HG03432 (cell line): ENCODE measurements at regions not wholly inside any gene's neighbourhood (a gene's known extent, or its start where the extent isn't known, plus 50 kb on each side); places are given as distances from the start of the nearest gene placed in this dataset.

Experiments
- ATAC-seq: cut with Tn5 transposase; IDR thresholded peaks from one replicate; pipeline ENCODE4 v1.9.1; 2021; ENCODE audit warnings: mild to moderate bottlenecking, moderate library complexity; ENCODE audit not compliant: unreplicated experiment

- ATAC-seq: no peak
These were observed 51.5 kb upstream of the CAND1 start for GRCh38 chr12:67217647-67218046.
